ENCODE measurements at regions not wholly inside any gene's neighbourhood (a gene's known extent, or its start where the extent isn't known, plus 50 kb on each side); places are given as distances from the start of the nearest gene placed in this dataset.

- DNase-seq (ENCODE audit: low read depth) = no peak
Measured at GRCh38 chr6:81859884-81860283, 107.4 kb upstream of the TENT5A start.

- no peak for DNase-seq (ENCODE audit: low read depth)
Measured at GRCh38 chr6:81857812-81858211, 105.3 kb upstream of the TENT5A start.

- DNase-seq (ENCODE audit: low read depth) = no peak
Measured at GRCh38 chr6:81856872-81857271, 104.4 kb upstream of the TENT5A start.

- DNase-seq (ENCODE audit: low read depth) = no peak
Measured at GRCh38 chr6:81854474-81854873, 102.0 kb upstream of the TENT5A start.

- no peak for DNase-seq (ENCODE audit: low read depth)
Measured at GRCh38 chr6:81853975-81854374, 101.5 kb upstream of the TENT5A start.

- no peak for DNase-seq (ENCODE audit: low read depth)
Measured at GRCh38 chr6:81849248-81849647, 96.8 kb upstream of the TENT5A start.

GRCh38 chr6:81847866-81848265 lies 95.4 kb upstream of the TENT5A start:
- no peak for DNase-seq (ENCODE audit: low read depth)

- no peak for DNase-seq (ENCODE audit: low read depth)
Measured at GRCh38 chr6:81844686-81845085, 92.2 kb upstream of the TENT5A start.

- no peak for DNase-seq (ENCODE audit: low read depth)
Measured at GRCh38 chr6:81843302-81843701, 90.8 kb upstream of the TENT5A start.

- no peak for DNase-seq (ENCODE audit: low read depth)
Measured at GRCh38 chr6:81842254-81842653, 89.8 kb upstream of the TENT5A start.

GRCh38 chr6:81838724-81839426 lies 86.4 kb upstream of the TENT5A start:
- no peak for DNase-seq (ENCODE audit: low read depth)

GRCh38 chr6:81838031-81838430 lies 85.5 kb upstream of the TENT5A start:
- no peak for DNase-seq (ENCODE audit: low read depth)

- DNase-seq (ENCODE audit: low read depth) = peak; percentile 52
Measured at GRCh38 chr6:81834141-81834681, 81.7 kb upstream of the TENT5A start.

GRCh38 chr6:81832304-81832703 lies 79.8 kb upstream of the TENT5A start:
- no peak for DNase-seq (ENCODE audit: low read depth)

- DNase-seq (ENCODE audit: low read depth) = no peak
Measured at GRCh38 chr6:81831274-81831673, 78.8 kb upstream of the TENT5A start.

- no peak for DNase-seq (ENCODE audit: low read depth)
Measured at GRCh38 chr6:81826784-81827183, 74.3 kb upstream of the TENT5A start.

- no peak for DNase-seq (ENCODE audit: low read depth)
Measured at GRCh38 chr6:81822568-81822967, 70.1 kb upstream of the TENT5A start.

GRCh38 chr6:81821449-81821848 lies 69.0 kb upstream of the TENT5A start:
- DNase-seq (ENCODE audit: low read depth) = no peak

GRCh38 chr6:81820980-81821379 lies 68.5 kb upstream of the TENT5A start:
- no peak for DNase-seq (ENCODE audit: low read depth)

- DNase-seq (ENCODE audit: low read depth) = no peak
Measured at GRCh38 chr6:81820422-81820821, 67.9 kb upstream of the TENT5A start.

GRCh38 chr6:81819767-81820166 lies 67.3 kb upstream of the TENT5A start:
- no peak for DNase-seq (ENCODE audit: low read depth)

- DNase-seq (ENCODE audit: low read depth) = no peak
Measured at GRCh38 chr6:81818901-81819361, 66.5 kb upstream of the TENT5A start.

GRCh38 chr6:81816380-81816779 lies 63.9 kb upstream of the TENT5A start:
- no peak for DNase-seq (ENCODE audit: low read depth)
